LNCAP (cell line): ENCODE measurements at regions not wholly inside any gene's neighbourhood (a gene's known extent, or its start where the extent isn't known, plus 50 kb on each side); places are given as distances from the start of the nearest gene placed in this dataset.

Experiments used
- CTCF ChIP-seq: fragments of 450-650 bp; IDR thresholded peaks from 2 replicates; pipeline ENCODE4 v1.5.1; 2017; ENCODE audit warnings: mild to moderate bottlenecking

GRCh38 chr4:30847167-30847566 is 127.0 kb downstream of the PCDH7 start:
- TF ChIP-seq CTCF: no peak

GRCh38 chr4:30847958-30848357 is 127.8 kb downstream of the PCDH7 start:
- no peak for TF ChIP-seq CTCF

- TF ChIP-seq CTCF: no peak
These were observed 134.4 kb downstream of the PCDH7 start for GRCh38 chr4:30854531-30854930.

- TF ChIP-seq CTCF: no peak
These were observed 135.1 kb downstream of the PCDH7 start for GRCh38 chr4:30855232-30855631.

DNA sequence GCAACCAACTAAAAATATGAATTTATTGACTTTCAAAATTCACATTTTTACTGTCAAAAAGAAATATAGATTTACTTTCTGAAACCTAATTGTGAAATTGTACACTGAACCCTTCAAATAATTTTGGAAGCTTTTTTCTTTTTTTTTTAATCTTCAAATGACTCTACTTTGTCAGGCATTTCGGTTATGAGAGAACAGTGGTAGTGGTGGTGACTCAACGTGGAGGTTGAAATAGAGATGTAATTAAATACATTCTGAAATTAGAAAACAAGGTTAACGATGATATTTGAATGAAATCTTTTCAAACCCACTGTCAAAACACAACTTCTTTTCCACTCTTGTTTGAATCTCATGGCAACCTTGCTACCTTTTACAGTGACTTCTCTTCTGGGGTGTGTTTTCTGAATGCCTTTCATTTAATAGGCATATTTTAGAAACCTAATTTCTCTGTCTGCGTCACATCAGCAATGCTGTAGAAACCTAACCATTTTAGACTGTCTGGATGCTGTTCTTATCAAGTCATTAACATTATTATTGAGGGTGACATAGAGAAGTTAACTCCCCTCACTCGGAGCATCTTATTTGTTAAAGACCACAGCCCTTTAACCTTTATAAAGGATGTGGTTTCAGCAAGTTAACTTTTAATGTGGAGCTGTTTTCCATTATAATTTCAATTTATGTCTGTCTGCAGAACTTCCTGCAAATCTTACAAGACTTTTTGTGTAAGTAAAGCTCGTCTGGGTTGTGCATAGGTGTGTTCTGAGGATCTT is 136.8 kb downstream of the PCDH7 start:
- TF ChIP-seq CTCF: no peak

DNA sequence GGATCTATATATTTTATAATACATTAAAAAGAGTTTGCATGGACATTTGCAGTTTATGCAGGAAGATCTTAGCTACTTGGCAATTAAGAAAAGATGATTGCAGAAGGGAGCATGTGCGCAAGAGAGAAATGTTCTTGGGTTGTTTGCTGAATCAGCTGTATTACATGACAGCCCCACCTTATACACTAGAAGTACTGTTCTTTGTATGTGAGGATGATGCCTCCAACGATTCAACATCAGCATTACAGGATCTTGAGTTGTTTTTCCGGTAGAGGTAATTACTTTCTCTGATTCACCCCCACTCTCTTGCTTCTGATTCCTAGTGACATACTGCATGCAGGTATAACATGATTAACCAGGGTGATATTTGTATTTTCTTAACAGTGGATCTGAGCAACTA is 140.8 kb downstream of the PCDH7 start:
- TF ChIP-seq CTCF: no peak

DNA sequence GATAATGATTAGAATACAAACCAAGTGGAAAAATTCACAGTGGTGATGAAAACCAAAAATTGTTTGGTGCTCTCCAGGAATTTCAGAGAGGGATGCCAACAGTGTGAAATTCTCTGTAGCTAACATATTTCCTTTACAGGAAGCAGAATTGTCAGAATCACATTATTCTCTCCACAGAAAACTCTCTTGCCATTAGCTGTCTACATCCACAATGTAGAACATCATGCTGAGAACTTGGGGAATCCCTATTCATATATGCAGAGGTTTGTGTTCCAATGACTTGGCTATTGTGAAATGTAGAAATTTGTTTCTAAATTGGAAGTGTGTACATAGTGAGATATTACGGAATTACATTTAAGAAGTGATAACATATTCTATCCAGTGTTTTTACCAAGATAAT is 142.0 kb downstream of the PCDH7 start:
- no peak for TF ChIP-seq CTCF

DNA sequence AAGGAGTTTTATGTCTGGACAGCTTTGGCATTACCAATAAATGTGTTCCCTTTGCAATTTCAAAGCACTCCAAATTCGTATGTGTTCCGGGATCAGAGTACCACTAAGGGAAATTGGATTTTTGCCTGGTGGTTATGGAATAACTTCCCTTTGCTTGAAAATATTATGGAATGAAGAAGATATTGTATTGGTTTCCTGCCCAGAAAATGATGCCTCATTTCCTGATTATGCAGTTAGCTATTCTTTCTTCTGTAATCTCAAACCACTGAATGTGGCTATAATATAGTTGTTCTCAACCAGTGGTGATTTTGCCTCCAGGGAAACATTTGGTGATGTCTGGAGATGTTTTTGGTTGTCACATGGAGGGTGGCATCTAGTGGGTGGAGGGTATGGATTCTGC is 142.9 kb downstream of the PCDH7 start:
- TF ChIP-seq CTCF: no peak
